HG02981 (cell line): ENCODE measurements at regions not wholly inside any gene's neighbourhood (a gene's known extent, or its start where the extent isn't known, plus 50 kb on each side); places are given as distances from the start of the nearest gene placed in this dataset.

Source experiments
- ATAC-seq: cut with Tn5 transposase; IDR thresholded peaks from one replicate; pipeline ENCODE4 v1.9.1; 2021; ENCODE audit warnings: mild to moderate bottlenecking, moderate library complexity; ENCODE audit not compliant: unreplicated experiment

DNA sequence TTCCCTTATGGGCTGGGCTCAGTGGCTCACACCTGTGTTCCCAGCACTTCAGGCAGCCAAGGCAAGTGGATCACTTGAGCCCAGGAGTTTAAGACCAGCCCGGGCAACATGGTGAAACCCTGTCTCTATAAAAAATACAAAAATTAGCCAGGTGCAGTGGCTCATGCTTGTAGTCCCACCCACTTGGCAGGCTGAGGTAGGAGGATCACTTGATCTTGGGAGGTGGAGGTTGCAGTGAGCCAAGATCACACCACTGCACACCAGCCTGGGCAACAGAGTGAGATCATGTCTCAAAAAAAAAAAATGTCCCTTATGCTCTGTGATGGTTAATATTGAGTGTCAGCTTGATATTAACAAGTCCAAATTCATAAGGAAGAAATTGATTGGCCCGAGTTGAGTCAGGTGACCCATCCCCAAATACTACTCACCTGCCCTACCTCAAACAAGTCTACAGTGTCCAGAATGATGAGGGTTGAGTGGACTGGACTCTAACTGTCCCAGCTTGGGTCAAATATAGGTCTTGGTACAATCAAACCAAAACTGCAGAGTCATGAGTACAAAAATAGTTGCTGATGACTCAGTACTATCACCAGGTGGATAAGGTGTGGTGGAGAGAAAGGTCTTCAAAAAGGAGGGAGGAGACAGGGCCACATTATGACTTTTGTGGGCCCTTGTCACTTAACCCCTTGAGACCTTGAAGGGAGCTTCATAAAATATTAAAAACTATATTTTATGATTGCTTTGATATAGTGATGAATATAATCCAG, 161.0 kb downstream of the ZNF326 start:
- no peak for ATAC-seq

DNA sequence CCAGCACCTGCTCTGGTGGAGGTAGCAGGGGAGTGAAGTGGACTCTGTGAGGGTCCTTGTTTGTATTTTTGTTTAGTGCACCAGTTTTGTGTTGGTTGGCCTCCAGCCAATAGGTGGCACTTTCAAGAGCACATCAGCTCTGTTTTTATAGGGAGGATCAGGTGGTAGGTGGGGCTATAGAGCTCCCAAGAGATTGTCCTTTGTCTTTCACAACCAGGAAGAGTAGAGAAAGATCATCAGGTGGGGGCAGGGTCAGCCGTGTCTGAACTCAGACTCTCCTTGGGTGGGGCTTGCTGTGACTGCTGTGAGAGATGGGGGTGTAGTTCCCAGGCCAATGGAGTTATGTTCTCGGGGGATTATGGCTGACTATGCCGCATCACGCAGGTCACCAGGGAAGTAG, 159.8 kb downstream of the ZNF326 start:
- no peak for ATAC-seq

DNA sequence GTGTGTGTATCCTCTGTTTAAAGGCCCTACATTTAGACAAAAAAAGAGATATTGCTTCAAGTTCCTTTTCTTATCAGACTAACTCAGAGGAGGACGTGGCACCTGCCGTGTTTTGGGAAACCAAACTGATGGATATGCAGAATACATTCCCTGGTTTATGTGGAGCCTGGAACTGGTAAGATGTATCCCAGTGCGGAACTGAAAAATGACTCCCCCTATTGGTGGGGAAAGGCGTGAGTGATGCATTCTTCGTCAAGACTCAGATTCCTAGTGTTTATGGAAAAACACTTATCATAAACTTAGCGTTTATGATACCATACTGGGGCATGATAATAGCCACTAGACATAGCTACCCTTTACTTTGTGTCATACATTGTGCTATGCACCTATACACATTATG, 154.2 kb downstream of the ZNF326 start:
- no peak for ATAC-seq

DNA sequence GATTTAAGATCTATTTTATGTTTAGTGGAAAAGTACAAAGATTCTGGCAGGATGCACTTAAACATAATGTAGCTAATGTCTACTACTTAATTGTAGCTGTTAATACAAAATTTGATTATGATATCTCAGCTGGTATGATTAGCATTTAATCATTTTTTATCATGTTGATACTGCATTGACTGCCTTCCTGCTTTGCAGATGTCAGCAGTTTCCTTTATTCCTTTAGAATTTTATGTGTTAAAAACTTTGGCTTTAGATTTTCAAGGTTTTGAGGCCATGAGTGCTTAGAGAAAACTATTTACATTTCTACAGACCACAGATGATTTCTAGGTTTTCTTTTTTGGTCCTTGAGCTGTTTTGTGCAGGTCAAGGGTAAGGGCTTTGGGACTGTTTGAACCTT, 152.2 kb downstream of the ZNF326 start:
- no peak for ATAC-seq

DNA sequence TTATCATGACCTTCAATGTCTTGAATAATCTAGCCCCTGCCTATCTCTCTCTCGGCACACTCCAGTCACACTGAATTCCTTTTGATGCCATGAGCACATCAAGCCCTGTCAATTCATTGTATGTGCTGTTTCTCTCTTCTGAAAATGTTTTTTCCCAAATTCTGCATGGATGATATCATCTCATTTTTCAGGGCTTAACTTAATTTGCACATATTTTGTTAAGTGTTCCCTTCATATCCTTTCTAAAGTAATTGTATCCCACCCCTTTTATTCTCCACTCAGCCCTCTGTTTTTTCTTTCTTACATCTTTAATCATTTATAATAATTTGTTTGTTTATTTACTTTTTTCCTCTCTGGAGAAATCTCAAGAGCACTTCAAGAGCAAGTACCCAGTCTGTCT, 149.9 kb downstream of the ZNF326 start:
- no peak for ATAC-seq

DNA sequence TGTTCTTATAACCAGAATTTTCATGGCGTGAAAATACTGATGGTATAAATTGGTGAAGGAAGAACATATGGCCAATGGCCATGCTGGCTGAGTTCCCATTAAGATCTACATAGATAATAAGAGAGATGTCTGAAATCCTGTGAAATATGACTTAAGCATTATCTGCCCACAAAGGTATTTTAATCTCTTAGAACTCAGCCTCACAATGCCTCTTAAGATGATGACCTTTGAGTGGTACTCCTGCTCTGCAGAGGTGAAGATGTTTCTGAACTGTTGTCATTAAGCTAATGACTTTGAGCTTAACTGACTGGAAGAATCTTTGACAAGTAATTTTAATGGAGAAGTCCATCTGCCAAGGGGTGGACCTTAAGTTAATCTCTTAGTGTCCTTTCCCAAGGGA, 148.7 kb downstream of the ZNF326 start:
- no peak for ATAC-seq

DNA sequence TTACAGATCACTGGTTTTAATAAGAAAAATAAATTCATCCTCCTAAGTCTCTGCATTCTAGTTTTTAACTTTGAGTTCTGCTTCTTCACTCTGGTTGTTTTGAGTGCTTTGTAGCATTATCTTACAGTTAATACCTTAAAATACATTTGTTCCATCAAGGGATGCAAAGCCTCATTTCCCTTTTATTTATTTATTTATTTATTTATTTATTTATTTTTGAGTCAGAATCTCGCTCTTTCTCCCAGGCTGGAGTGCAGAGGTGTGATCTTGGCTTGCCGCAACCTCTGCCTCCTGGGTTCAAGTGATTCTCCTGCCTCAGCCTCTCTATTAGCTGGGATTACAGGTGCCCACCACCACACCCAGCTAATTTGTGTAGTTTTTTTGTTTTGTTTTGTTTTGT, 147.8 kb downstream of the ZNF326 start:
- no peak for ATAC-seq

DNA sequence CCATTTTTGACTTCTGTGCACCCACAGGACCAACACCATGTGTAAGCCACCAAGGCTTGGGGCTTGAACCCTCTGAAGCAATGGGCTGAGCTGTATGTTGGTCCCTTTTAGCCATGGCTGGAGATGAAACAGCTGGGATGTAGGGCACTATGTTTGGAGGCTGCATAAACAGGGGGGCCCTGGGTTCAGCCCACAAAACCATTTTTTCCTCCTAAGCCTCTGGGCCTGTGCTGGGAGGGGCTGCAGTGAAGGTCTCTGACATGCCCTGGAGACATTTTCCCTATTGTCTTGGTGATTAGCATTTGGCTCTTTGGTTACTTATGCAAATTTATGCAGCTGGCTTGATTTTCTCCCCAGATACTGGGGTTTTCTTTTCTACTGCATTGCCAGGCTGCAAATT, 144.9 kb downstream of the ZNF326 start:
- ATAC-seq = no peak

DNA sequence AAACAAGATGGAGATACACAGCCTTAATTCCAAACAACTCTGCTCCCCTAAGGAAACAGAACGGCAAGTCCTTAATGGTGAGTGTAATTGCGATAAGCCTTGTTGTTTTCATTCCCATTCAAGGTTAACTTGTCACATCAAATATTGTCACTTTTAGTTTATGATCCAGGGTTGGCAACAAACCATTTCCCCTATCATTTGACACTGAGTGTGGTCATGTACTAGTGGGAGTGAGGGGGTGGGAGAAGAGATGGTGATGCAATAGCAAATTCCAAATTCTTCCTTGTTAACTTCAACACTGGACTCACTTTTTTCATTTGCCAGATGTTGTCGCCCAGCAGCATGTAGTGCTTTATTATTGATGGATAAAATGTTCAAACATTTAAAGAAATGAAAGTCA, 140.4 kb downstream of the ZNF326 start:
- no peak for ATAC-seq

DNA sequence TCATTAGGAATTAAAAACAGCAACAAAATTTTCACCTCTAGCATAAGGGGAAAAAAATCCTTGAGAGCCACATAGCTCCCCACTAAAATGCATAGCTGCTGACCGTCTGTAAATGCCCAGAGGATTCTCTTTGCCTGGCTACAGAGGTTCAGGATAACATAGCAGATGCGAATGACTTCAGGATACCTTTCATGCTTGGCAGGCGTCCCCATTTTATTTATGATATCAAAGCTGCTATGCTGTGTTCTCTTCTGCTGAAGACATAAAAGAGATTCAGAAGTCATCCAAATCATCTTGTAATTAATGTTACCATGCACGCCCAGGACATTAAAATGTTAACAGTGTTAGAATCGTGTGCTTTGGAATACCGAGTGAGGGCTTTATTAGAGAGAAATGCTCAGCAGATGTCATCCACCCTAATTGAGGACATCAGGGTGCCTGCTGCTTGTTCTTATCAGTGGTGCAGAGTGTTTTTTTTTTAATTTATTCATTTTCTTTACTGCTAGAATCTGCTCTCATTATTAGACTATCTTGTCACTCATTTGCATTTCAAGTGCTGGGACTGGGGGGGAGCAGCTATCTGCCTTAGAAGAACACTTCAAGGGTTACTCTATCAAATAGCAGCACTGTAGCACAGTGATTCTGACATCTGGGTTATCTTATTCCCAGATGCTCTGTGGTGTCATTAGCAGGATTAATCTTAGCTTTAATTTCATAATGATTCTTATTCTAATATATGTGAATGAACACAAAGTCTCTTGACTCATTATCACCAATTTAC, 139.5 kb downstream of the ZNF326 start:
- no peak for ATAC-seq

DNA sequence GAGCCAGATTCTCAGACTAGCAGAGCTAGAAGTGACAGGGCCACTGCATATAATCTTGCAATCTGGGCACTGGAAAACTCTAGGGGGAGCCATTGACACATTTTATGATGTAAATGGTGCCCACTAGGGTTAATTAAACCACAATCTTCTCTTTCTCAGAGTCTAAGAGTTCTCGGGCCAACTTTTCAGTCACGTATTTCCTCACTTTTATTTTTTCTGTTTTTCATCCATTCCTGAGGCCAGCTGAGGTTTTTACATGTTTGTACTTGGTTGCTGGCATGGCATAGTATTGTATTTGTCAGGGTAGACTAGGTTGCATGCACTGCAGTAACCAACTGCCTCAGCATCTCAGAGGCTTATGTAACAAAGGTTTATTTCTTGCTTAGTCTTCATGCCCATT, 138.2 kb downstream of the ZNF326 start:
- ATAC-seq = no peak

DNA sequence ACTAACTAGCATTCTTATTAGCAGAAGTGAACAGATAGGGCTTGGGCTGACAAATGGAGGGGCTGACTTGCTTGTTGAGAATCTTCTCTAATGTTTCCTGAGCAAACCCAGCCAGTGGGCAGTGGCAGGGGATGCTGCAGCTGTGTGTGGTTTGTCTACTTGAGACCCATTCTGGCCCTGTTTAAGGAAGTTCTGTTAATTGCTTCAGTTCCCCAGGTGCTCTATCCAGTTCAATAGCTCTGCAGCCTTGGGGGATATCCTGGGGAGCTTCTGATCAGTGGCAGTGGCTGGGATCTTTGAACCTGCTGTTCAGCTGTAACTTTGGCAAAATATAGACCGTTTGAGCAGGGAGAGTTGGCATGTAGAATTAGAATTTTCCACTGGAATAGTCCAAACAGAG, 137.4 kb downstream of the ZNF326 start:
- no peak for ATAC-seq

DNA sequence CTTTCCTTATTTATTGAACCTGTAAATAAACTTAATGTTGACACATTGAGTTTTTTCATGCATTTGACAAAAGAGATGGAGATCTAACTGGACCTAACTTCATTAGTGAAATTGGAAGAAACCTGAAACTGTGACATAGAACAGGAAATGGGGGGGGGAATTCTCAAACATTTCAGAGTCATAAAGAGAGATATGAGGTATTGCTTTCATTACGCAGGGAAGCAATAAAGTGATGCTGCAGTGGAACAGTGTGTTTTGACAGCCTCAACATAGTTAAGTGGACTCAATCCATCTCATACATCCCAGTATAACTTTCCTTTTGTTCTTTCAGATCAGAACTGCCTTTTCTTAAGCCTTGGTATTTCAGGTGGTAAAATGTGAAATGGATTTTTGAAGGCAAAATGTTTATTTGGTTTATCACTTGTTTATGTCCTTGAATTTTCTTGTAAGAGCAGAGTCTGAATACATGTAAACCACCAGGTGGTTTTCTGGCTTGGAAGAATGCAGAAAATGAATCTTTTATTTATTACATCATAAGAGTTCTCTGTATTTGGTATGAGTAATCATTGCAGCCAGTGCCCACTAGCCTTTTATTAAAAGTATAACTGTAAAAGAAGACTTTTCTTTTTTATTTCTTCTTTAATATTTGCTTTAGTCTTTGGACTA, 132.5 kb downstream of the ZNF326 start:
- no peak for ATAC-seq

DNA sequence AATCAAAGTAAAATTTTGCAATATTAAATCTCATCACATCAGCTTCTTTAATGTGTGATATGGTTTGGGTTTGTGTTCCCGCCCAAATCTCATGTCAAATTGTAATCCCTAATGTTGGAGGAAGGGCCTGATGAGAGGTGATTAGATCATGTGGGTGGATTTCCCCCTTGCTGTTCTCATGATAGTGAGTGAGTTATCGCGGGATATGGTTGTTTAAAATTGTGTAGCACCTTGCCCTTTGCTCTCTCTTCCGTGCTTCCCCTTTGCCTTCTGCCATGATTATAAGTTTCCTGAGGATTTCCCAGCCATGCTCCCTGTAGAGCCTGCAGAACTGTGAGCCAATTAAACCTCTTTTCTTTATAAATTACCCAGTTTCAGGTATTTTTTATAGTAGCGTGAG, 131.9 kb downstream of the ZNF326 start:
- no peak for ATAC-seq

DNA sequence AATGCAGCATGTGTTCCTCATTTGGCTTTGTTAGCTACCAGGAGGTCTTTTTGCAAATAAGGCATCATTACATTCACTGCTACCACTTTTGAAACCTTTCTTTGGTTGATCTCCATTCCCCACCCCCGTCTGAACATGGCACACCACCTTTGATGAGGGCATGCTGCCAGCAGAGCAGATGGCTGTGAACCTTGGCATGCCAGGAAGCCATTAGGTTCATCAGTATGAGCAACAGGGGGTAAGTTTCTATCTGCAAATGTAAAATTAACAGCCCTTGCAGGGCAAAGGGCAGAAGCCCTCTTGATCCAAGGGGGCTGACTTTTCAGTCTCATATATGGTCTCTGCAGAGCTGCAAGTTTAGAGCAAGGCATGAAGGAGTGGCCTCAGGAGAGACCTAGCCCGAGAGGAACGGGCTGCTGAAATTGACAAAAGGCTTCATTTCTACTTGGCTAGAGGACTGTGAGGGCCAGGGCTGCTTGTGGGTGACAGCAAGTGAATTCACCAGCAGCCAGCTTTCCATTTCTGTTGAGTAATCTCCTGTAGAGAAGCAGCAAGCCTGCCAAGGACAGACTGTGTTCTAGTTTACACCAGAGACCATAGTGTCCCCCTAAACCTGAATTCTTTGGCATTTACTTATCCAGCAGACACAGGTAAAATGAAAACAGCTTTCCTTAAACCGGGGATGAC, 127.9 kb downstream of the ZNF326 start:
- no peak for ATAC-seq

DNA sequence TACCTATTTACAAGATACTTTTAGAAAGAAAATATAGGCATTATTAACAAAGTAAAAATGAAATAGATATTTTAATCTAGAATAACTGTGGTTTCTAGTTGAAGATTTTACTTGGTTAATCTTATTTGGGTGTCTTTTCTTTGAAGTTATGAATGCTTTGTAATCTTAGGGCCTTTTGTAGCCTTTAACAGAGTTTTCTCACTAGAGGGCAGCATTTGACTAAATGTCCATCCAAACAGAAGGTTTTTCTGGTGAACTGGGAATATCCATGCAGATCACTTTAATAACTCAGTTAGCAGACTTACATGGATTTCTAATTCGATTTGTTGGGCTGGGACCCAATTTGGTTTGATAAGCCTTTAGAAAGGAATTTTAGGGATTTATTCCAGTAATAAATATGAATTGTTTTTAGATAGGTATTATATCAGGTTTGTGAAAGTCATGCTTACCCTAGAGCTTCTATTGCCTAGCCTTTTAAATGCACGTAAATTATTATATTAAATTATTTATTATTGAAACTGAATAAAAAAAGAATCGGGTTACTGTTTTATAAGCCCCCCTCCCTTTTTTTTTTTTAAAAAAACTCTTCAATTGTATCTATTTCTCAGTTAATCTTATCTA, 119.7 kb downstream of the ZNF326 start:
- no peak for ATAC-seq

DNA sequence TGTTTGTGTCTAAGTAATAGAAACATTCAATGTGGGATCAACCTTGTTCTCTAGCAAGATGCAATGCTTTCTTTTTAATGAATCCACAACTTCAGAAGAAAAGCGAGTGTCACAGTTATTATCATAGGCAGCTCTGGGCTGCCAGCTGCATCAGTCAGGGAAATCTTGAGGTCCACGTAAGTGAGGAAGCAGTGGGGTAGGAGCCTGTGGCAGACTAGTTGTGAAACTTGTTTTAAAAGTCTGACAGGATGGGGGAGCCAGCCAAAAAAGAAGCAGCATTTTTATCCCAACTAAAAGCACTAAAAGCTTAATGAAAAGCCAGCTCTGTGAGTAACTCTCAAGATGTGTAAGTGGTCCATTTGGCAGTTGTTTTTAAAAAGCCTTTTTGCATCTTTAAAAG, 113.1 kb downstream of the ZNF326 start:
- no peak for ATAC-seq

DNA sequence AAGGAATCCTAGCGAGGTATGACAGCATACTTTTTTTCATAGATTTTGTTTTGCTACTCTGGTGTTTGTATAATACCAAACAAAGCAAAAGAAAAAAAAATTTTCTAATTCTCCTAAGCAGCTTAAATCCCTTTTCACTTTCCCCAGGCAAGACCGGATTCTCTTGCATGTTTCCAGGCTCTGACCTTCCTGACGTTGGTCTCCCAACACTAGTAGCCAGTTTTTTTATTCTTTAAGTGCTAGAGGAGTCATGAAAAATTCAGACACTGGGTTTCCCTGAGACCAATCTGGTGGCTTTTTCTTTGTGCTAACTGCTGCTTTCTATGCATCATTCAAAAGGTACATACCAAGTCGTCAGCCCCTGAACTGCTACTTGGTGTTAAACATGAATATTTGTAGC, 111.4 kb downstream of the ZNF326 start:
- no peak for ATAC-seq

DNA sequence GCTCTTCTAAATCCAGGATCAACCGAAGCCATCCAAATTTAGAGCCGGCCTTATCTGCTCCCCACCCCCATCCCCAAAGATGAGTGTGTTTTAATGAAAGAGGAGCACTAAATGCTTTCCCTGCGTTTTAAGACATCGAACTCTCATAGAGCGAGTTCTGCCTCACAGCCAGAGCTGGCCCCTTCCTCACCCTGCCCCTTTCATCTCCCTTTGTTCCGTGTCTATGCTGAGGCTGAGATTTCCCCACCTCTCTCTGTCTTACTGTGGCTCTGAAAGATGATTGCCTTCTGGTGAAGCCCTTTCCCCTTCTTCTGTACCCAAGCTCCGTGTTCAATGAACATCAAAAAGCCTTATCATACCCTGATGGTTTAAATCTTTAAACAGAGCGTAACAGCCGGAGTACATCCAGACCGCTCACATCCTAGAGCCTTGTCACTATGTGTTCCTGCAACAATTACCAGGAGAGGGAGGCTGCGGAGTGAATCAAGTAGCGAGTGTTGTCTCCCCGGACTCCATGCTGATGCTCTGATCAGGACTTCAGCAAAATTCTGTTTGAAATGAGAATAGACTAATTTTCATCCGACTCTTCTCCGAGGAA, 110.1 kb downstream of the ZNF326 start:
- no peak for ATAC-seq

DNA sequence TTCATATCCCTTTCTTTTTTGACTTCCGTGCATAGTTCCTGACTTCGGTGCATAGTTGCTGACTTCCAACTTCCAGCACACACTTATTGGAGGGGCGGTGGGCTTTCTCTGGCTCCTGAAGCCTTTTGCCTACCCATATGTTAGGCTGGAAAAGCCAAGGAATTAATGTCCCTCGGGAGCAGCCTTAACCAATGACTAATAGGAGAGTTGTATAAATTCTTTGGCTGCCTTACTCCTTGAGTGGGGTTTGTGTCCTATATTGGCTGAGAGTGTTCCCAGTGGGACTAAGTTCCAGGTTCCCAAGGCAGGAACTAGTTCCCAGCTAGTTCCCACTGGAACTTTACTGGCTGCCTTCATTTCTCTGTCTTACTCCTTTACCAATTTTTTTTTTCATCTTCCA, 105.7 kb downstream of the ZNF326 start:
- no peak for ATAC-seq

DNA sequence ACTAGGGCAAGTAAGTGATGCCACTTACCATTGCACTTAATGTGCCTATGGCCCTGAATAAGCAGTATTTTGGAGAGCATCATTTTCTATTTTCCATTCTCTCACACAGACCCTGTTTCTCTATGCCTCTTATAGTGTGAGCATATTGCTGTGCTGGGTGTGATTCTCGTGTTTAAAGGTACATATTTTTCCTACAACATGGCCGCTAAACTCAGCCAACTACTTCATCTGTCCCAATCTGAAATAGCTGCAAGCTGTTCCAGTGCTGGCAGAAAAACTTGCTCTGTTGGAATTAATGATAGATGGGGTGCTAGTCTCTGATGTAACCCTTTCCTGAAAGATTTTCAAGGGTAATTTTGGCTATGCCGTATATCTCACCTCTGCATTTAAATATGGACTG, 97.5 kb downstream of the ZNF326 start:
- no peak for ATAC-seq
